ENCODE measurements at regions not wholly inside any gene's neighbourhood (a gene's known extent, or its start where the extent isn't known, plus 50 kb on each side); places are given as distances from the start of the nearest gene placed in this dataset.

GRCh38 chr4:152229782-152230289 is 306.1 kb downstream of the FBXW7 start:
- Histone ChIP-seq H3K9me3 (no peaks in the 10 kb centered on the region), H3K27me3 (replicated peaks in 1 of 7) (no peaks in the 10 kb centered on the region), H3K36me3 (no peaks in the 10 kb centered on the region), H3K4me3 (no peak overlapping the region), H3K27ac (no peak overlapping the region), H3K4me1 (no peaks in the 10 kb centered on the region)
- DNase-seq = no peak
- TF ChIP-seq CTCF (IDR thresholded peaks at IDR 0.05 in 8 of 11, conservative IDR thresholded peaks at IDR 0.05 in 3 of 11) (no peak), POLR2A (IDR thresholded peaks at IDR 0.05) (no peak), POLR2AphosphoS5 (IDR thresholded peaks at IDR 0.05) (no peak)
- intact Hi-C loops (cut with DNase I; ENCODE audit: low total_unique reads) = no loop called here
- WGBS, 5 donors = 89 to 99% (median 93%) methylated on average over 6 of the region's 6 CpGs

- no peak overlapping the region for H3K27ac ChIP-seq
- intact Hi-C loops (cut with DNase I; ENCODE audit: low total_unique reads) = no loop called here
- H3K4me1 ChIP-seq = no peaks in the 10 kb centered on the region
- no peak overlapping the region for H3K4me3 ChIP-seq
- H3K27me3 ChIP-seq (replicated peaks in 1 of 7) = no peaks in the 10 kb centered on the region
- no peak for TF ChIP-seq POLR2AphosphoS5 (IDR thresholded peaks at IDR 0.05)
- no peak for TF ChIP-seq CTCF (IDR thresholded peaks at IDR 0.05 in 8 of 11, conservative IDR thresholded peaks at IDR 0.05 in 3 of 11)
- TF ChIP-seq POLR2A (IDR thresholded peaks at IDR 0.05) = no peak
- DNase-seq = no peak
- 89 to 96% (median 94%) methylated on average over 1 of the region's 1 CpG for WGBS, 5 donors
- H3K36me3 ChIP-seq = no peaks in the 10 kb centered on the region
- no peaks in the 10 kb centered on the region for H3K9me3 ChIP-seq
Observed at GRCh38 chr4:152225680-152226079, 310.2 kb downstream of the FBXW7 start.

- WGBS, 5 donors = 85 to 97% (median 95%) methylated on average over 6 of the region's 6 CpGs
- H3K9me3 ChIP-seq = no peaks in the 10 kb centered on the region
- no peaks in the 10 kb centered on the region for H3K27me3 ChIP-seq (replicated peaks in 1 of 7)
- no peak overlapping the region for H3K27ac ChIP-seq
- intact Hi-C loops (cut with DNase I; ENCODE audit: low total_unique reads) = no loop called here
- no peak overlapping the region for H3K4me3 ChIP-seq
- H3K36me3 ChIP-seq = no peaks in the 10 kb centered on the region
- H3K4me1 ChIP-seq = no peaks in the 10 kb centered on the region
- TF ChIP-seq POLR2AphosphoS5 (IDR thresholded peaks at IDR 0.05) (no peak), CTCF (IDR thresholded peaks at IDR 0.05 in 8 of 11, conservative IDR thresholded peaks at IDR 0.05 in 3 of 11) (no peak), POLR2A (IDR thresholded peaks at IDR 0.05) (no peak)
- DNase-seq = no peak
Observed at GRCh38 chr4:152224721-152225420, 311.0 kb downstream of the FBXW7 start.

- WGBS, 5 donors = 92 to 95% (median 93%) methylated on average over 8 of the region's 8 CpGs
- H3K4me1 ChIP-seq = no peaks in the 10 kb centered on the region
- no peak for TF ChIP-seq POLR2AphosphoS5 (IDR thresholded peaks at IDR 0.05)
- TF ChIP-seq CTCF (IDR thresholded peaks at IDR 0.05 in 8 of 11, conservative IDR thresholded peaks at IDR 0.05 in 3 of 11) = no peak
- TF ChIP-seq POLR2A (IDR thresholded peaks at IDR 0.05) = no peak
- H3K27ac ChIP-seq = no peak overlapping the region
- DNase-seq = no peak
- no peaks in the 10 kb centered on the region for H3K36me3 ChIP-seq
- no peaks in the 10 kb centered on the region for H3K27me3 ChIP-seq (replicated peaks in 1 of 7)
- no peak overlapping the region for H3K4me3 ChIP-seq
- H3K9me3 ChIP-seq = no peaks in the 10 kb centered on the region
- intact Hi-C loops (cut with DNase I; ENCODE audit: low total_unique reads) = no loop called here
Observed at GRCh38 chr4:152224223-152224622, 311.7 kb downstream of the FBXW7 start.
